Heart left ventricle (tissue), 16 donors: ENCODE measurements at regions not wholly inside any gene's neighbourhood (a gene's known extent, or its start where the extent isn't known, plus 50 kb on each side); places are given as distances from the start of the nearest gene placed in this dataset.
"Not testable (repeated sequence)": the region's sequence is repeated elsewhere in the genome, so short reads cannot be mapped to it uniquely, and the experiment has no call there.

Source experiments
- ATAC-seq, 4 donors: fragments of 200-7000 bp; cut with Tn5 transposase; one replicate each; pipeline ENCODE4 v1.9.1; 2020 to 2022; ENCODE audit warnings: moderate library complexity in 4 of 4, mild to moderate bottlenecking in 3 of 4, moderate number of reproducible peaks in 1 of 4
- DNase-seq, 5 donors: peaks; one replicate each; pipeline ENCODE4 v3.0.0-alpha.2; 2020
- H3K27ac ChIP-seq, 12 donors: fragments of 200-600 bp; sonication (generic) in 4 of 12; one replicate each; pipeline versions ENCODE4 v1.5.0 to v1.8.0; 2016 to 2022; ENCODE audit warnings: mild to moderate bottlenecking in 2 of 12
- H3K27me3 ChIP-seq, 9 donors: fragments of 200-600 bp; sonication (generic) in 2 of 9; one replicate each; pipeline versions ENCODE4 v1.5.1 to v1.8.0; 2016 to 2022; ENCODE audit warnings: mild to moderate bottlenecking in 3 of 9
- H3K36me3 ChIP-seq, 9 donors: fragments of 200-600 bp; sonication (generic) in 2 of 9; one replicate each; pipeline versions ENCODE4 v1.5.0 to v1.8.0; 2018 to 2022; ENCODE audit warnings: mild to moderate bottlenecking in 2 of 9
- H3K4me1 ChIP-seq, 12 donors: fragments of 200-600 bp; sonication (generic) in 4 of 12; one replicate each; pipeline versions ENCODE4 v1.5.0 to v1.8.0; 2016 to 2022; ENCODE audit warnings: mild to moderate bottlenecking in 3 of 12
- H3K4me3 ChIP-seq, 12 donors: fragments of 200-600 bp; sonication (generic) in 4 of 12; one replicate each; pipeline versions ENCODE4 v1.5.0 to v1.8.0; 2017 to 2022; ENCODE audit warnings: mild to moderate bottlenecking in 9 of 12, moderate library complexity in 4 of 12
- H3K9me3 ChIP-seq, 12 donors: fragments of 200-600 bp; sonication (generic) in 4 of 12; one replicate each; pipeline versions ENCODE4 v1.5.0 to v1.8.0; 2016 to 2022; ENCODE audit warnings: mild to moderate bottlenecking in 1 of 12
- POLR2A ChIP-seq, 2 donors: fragments of 450-650 bp; IDR thresholded peaks; one replicate each; pipeline ENCODE4 v1.6.1; 2017; ENCODE audit warnings: antibody characterized with exemption in 2 of 2, mild to moderate bottlenecking in 2 of 2, moderate library complexity in 2 of 2
- WGBS, 4 donors: extraction: QIAGEN DNeasy Blood & Tissue Kit in 2 of 4; methylation state at CpG; one replicate each; pipeline versions ENCODE4 v1.1.5 to v1.1.7; 2013 to 2018; 5-methylcytosine and 5-hydroxymethylcytosine counted together
- intact Hi-C, 10 donors: fragments of 100-400 bp; cut with DNase I; formaldehyde crosslinking; loops; one replicate each; pipeline versions ENCODE4 v1.11.1 to v1.14.2; 2022
- TF ChIP-seq, protein P1 (sequence below), 12 donors: fragments of 200-600 bp; sonication (generic) in 4 of 12; IDR thresholded peaks; one replicate each; pipeline versions ENCODE4 v1.5.0 to v1.8.0; 2018 to 2022; ENCODE audit warnings: antibody characterized with exemption in 12 of 12, mild to moderate bottlenecking in 5 of 12
- donor health status: ischemic (EF 13 %, LVEDD 7.1; RV severe dilation, severe dysfunction).
- donor health status: healthy with polysubstance abuse.
- donor health status: DM: no; HTN: yes; CAD: no.
- donor health status: DM: no; HTN: no; CAD: no.
- donor health status: ischemic (EF 25% LVEDD 6.9; RV normal size, moderate dysfunction).
- donor health status: ischemic (EF 25% LVEDD 5.7; RV mildly dilated, moderate dysfunction).
- donor health status: healthy.
- donor health status: DM: yes; HTN: yes; CAD: no.
- donor health status: ischemic (EF 35%, LVEDD 5.7; RV mildly dilated, moderate dysfunction).
- donor health status: nonischemic (EF 11% LVEDD 7.7; RV severe dilation, severe dysfunction).
- donor health status: DM: yes; HTN: yes; CAD: no.
- donor health status: PGD.
- donor health status: ischemic (EF 29% LVEDD 5.4; RV normal size, mild dysfunction).
- donor health status: nonischemic (EF 23%, LVEDD 6.1; RV moderate dilation, normal function).

- Histone ChIP-seq H3K4me3 (no peak overlapping the region), H3K36me3 (no peaks in the 10 kb centered on the region), H3K9me3 (peaks cover 0 to 44% (median 20%) of the 10 kb centered on the region in 12 donors), H3K4me1 (no peaks in the 10 kb centered on the region), H3K27ac (no peak overlapping the region), H3K27me3 (no peaks in the 10 kb centered on the region)
- TF ChIP-seq, protein P1, sequence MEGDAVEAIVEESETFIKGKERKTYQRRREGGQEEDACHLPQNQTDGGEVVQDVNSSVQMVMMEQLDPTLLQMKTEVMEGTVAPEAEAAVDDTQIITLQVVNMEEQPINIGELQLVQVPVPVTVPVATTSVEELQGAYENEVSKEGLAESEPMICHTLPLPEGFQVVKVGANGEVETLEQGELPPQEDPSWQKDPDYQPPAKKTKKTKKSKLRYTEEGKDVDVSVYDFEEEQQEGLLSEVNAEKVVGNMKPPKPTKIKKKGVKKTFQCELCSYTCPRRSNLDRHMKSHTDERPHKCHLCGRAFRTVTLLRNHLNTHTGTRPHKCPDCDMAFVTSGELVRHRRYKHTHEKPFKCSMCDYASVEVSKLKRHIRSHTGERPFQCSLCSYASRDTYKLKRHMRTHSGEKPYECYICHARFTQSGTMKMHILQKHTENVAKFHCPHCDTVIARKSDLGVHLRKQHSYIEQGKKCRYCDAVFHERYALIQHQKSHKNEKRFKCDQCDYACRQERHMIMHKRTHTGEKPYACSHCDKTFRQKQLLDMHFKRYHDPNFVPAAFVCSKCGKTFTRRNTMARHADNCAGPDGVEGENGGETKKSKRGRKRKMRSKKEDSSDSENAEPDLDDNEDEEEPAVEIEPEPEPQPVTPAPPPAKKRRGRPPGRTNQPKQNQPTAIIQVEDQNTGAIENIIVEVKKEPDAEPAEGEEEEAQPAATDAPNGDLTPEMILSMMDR (IDR thresholded peaks at IDR 0.05) = peak in 3 of 12 donors; percentile 10 to 20 (median 11)
- TF ChIP-seq POLR2A (IDR thresholded peaks at IDR 0.05) = no peak
- DNase-seq (no peak), ATAC-seq (no peak)
- WGBS, 4 donors = 54 to 91% (median 56%) methylated on average over 1 of the region's 1 CpG
- intact Hi-C loops = loop anchor here in 1 of 10 donors (10.0 kb wide), 1 partner anchor 992 kb away; no protein-coding TSS in a partner anchor
Observed at GRCh38 chr3:21216598-21216997, 534.4 kb downstream of the ZNF385D start.

- H3K9me3 ChIP-seq = peaks cover 0 to 55% (median 15%) of the 10 kb centered on the region in 12 donors
- H3K4me1 ChIP-seq, H3K27ac ChIP-seq, H3K4me3 ChIP-seq, DNase-seq, H3K27me3 ChIP-seq, intact Hi-C loops, ATAC-seq, H3K36me3 ChIP-seq: not testable (repeated sequence)
- WGBS, 4 donors = 34 to 71% (median 65%) methylated on average over 3 of the region's 3 CpGs
Observed at GRCh38 chr3:21204122-21204521, 546.9 kb downstream of the ZNF385D start.

GRCh38 chr3:21195203-21195602 is 555.8 kb downstream of the ZNF385D start:
- DNase-seq = no peak
- H3K4me1 ChIP-seq = no peaks in the 10 kb centered on the region
- WGBS, 4 donors = 89 to 94% (median 90%) methylated on average over 2 of the region's 2 CpGs
- no peak overlapping the region for H3K4me3 ChIP-seq
- ATAC-seq = no peak
- no peaks in the 10 kb centered on the region for H3K36me3 ChIP-seq
- intact Hi-C loops = no loop called here
- H3K27me3 ChIP-seq = no peaks in the 10 kb centered on the region
- TF ChIP-seq, protein P1 (IDR thresholded peaks at IDR 0.05) = no peak
- no peak for TF ChIP-seq POLR2A (IDR thresholded peaks at IDR 0.05)
- peaks cover 0 to 20% (median 4%) of the 10 kb centered on the region in 12 donors for H3K9me3 ChIP-seq
- no peak overlapping the region for H3K27ac ChIP-seq

DNA sequence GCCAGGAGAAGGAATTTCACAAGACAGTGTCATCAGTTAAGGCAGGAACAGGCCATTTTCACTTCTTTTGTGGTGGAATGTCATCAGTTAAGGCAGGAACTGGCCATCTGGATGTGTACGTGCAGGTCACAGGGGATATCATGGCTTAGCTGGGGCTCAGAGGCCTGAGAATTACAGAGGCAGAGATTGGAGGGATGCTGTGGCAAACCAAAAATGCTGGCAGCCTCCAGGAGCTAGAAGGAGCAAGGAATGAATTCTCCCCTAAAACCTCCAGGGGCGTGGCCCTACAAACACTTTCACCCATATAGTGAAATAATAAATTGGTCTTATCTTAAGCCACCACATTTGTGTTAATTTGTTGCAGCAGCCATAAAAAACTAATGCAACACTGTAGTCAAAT is 557.0 kb downstream of the ZNF385D start:
- H3K27ac ChIP-seq, DNase-seq, H3K4me1 ChIP-seq, H3K36me3 ChIP-seq, ATAC-seq, H3K4me3 ChIP-seq, intact Hi-C loops, H3K27me3 ChIP-seq: not testable (repeated sequence)
- peaks cover 0 to 11% (median 1%) of the 10 kb centered on the region in 12 donors for H3K9me3 ChIP-seq
- 66 to 80% (median 71%) methylated on average over 2 of the region's 2 CpGs for WGBS, 4 donors

DNA sequence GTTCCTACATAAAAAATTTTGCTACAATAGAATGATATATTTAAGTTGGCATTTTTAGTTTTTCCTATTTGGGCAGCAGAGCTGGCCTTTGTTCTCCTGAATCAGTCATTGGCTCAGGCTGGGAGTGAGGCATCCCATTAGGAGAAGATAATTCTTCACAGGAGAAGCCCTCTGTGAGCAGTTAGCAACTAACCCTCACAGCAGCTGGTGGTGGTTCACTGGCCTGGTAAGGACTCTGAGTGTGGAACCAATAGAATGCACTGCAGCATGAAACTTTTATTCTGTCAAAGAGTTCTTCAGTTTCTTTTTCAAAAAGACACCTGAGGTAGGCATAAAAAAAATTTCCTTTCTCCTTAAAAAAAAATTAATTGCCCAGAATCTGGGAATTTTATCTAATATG is 562.6 kb downstream of the ZNF385D start:
- TF ChIP-seq POLR2A (IDR thresholded peaks at IDR 0.05) = no peak
- TF ChIP-seq, protein P1 (IDR thresholded peaks at IDR 0.05) = no peak
- Histone ChIP-seq H3K27ac (no peak overlapping the region), H3K9me3 (peaks cover 0 to 11% (median 4%) of the 10 kb centered on the region in 12 donors), H3K36me3 (no peaks in the 10 kb centered on the region), H3K27me3 (no peaks in the 10 kb centered on the region), H3K4me3 (no peak overlapping the region), H3K4me1 (no peaks in the 10 kb centered on the region)
- DNase-seq (no peak), ATAC-seq (no peak)
- intact Hi-C loops = no loop called here
